ENCODE measurements at regions not wholly inside any gene's neighbourhood (a gene's known extent, or its start where the extent isn't known, plus 50 kb on each side); places are given as distances from the start of the nearest gene placed in this dataset.

DNA sequence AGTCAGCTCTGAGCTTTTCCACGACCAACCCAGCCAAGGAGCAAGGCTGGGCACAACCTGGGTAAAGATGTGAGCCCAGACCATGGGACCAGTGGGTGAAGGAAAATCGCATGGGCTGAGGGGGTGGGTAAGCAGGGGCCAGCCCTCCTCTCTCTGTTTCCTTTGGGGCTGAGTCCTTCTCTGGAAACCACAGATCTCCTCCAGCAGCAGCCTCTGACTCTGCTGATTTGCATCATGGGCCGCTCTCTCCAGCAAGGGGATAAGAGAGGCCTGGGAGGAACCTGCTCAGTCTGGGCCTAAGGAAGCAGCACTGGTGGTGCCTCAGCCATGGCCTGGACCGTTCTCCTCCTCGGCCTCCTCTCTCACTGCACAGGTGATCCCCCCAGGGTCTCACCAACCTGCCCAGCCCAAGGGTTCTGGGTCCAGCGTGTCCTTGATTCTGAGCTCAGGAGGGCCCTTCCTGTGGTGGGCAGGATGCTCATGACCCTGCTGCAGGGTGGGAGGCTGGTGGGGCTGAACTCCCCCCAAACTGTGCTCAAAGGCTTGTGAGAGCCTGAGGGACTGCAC, 67.8 kb downstream of the GGTLC2 start:
- no peak overlapping the region for H3K4me3 ChIP-seq (ENCODE audit: low read depth, low read length, poor library complexity, severe bottlenecking)
- H3K36me3 ChIP-seq (ENCODE audit: insufficient read depth, low read length, poor library complexity, severe bottlenecking) = no peaks in the 10 kb centered on the region
- no peak overlapping the region for H3K27ac ChIP-seq (ENCODE audit: low read depth, low read length, poor library complexity, severe bottlenecking)
- TF ChIP-seq EZH2 (IDR thresholded peaks at IDR 0.05; ENCODE audit: borderline replicate concordance, low read depth, low read length, poor library complexity, severe bottlenecking) = no peak
- TF ChIP-seq, protein P1, sequence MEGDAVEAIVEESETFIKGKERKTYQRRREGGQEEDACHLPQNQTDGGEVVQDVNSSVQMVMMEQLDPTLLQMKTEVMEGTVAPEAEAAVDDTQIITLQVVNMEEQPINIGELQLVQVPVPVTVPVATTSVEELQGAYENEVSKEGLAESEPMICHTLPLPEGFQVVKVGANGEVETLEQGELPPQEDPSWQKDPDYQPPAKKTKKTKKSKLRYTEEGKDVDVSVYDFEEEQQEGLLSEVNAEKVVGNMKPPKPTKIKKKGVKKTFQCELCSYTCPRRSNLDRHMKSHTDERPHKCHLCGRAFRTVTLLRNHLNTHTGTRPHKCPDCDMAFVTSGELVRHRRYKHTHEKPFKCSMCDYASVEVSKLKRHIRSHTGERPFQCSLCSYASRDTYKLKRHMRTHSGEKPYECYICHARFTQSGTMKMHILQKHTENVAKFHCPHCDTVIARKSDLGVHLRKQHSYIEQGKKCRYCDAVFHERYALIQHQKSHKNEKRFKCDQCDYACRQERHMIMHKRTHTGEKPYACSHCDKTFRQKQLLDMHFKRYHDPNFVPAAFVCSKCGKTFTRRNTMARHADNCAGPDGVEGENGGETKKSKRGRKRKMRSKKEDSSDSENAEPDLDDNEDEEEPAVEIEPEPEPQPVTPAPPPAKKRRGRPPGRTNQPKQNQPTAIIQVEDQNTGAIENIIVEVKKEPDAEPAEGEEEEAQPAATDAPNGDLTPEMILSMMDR (conservative IDR thresholded peaks at IDR 0.05; ENCODE audit: low read depth, low read length) = no peak
- CTCF ChIA-PET = no interaction called here
- no peaks in the 10 kb centered on the region for H3K9me3 ChIP-seq (ENCODE audit: low read depth, low read length, poor library complexity, severe bottlenecking)
- H3K27me3 ChIP-seq (replicated peaks; ENCODE audit: insufficient read depth, low read depth, low read length, poor library complexity) = peaks cover 4% of the 10 kb centered on the region
- no peaks in the 10 kb centered on the region for H3K4me1 ChIP-seq (ENCODE audit: insufficient read depth, low read length, poor library complexity, severe bottlenecking)
- POLR2A ChIA-PET (ENCODE audit: low non-redundant PET) = no interaction called here
- intact Hi-C loops (cut with micrococcal nuclease; ENCODE audit: unreplicated experiment) = no loop called here
- DNase-seq (ENCODE audit: low spot score) = no peak
- no TSS peak for BruUV-seq (replicated peaks)

DNA sequence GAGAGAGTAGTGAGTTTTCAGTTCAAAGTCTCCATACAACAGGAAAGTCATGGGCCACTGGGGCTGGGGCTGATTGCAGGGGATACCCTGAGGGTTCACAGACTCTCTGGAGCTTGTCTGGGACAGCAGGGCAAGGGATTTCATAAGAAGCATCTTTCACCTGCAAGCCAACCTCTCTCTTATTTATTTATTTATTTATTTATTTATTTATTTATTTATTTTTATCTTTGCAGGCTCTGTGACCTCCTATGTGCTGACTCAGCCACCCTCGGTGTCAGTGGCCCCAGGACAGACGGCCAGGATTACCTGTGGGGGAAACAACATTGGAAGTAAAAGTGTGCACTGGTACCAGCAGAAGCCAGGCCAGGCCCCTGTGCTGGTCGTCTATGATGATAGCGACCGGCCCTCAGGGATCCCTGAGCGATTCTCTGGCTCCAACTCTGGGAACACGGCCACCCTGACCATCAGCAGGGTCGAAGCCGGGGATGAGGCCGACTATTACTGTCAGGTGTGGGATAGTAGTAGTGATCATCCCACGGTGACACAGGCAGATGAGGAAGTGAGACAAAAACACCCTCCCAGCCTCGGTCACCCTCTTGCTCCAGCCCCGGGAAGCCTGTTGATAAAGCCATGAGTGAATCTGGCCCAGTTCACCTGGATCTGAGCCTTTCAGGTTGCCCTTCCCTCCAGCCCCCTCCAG, 68.4 kb downstream of the GGTLC2 start:
- Histone ChIP-seq H3K4me3 (ENCODE audit: low read depth, low read length, poor library complexity, severe bottlenecking) (no peak overlapping the region), H3K27me3 (replicated peaks; ENCODE audit: insufficient read depth, low read depth, low read length, poor library complexity) (peaks cover 5% of the 10 kb centered on the region), H3K4me1 (ENCODE audit: insufficient read depth, low read length, poor library complexity, severe bottlenecking) (no peaks in the 10 kb centered on the region), H3K36me3 (ENCODE audit: insufficient read depth, low read length, poor library complexity, severe bottlenecking) (no peaks in the 10 kb centered on the region), H3K27ac (ENCODE audit: low read depth, low read length, poor library complexity, severe bottlenecking) (no peak overlapping the region), H3K9me3 (ENCODE audit: low read depth, low read length, poor library complexity, severe bottlenecking) (no peaks in the 10 kb centered on the region)
- intact Hi-C loops (cut with micrococcal nuclease; ENCODE audit: unreplicated experiment) = no loop called here
- TF ChIP-seq EZH2 (IDR thresholded peaks at IDR 0.05; ENCODE audit: borderline replicate concordance, low read depth, low read length, poor library complexity, severe bottlenecking) = no peak
- TF ChIP-seq, protein P1 (conservative IDR thresholded peaks at IDR 0.05; ENCODE audit: low read depth, low read length) = no peak
- CTCF ChIA-PET = no interaction called here
- BruUV-seq (replicated peaks) = no TSS peak
- POLR2A ChIA-PET (ENCODE audit: low non-redundant PET) = no interaction called here
- DNase-seq (ENCODE audit: low spot score) = no peak

DNA sequence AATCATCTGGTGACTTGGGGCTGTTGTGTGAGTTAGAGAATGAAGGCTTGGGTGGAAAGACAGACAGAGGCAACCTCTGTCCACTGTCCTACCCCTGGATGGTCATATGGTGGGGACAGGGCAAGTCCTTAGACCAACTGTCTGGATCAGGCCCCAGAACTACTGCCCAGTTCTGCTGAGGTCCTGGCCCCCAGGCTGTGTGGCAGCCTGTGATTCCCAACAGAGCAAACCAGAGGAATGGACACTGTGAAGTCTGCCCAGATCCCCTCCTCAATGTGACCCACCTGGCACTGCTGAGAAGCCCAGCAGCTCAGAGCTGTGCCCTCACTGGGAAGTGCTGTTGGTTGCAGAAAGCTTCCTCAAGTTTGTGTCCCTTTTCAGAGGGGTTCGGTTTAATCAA, 69.0 kb downstream of the GGTLC2 start:
- ChIA-PET CTCF (no interaction called here), POLR2A (ENCODE audit: low non-redundant PET) (no interaction called here)
- Histone ChIP-seq H3K9me3 (ENCODE audit: low read depth, low read length, poor library complexity, severe bottlenecking) (no peaks in the 10 kb centered on the region), H3K27me3 (replicated peaks; ENCODE audit: insufficient read depth, low read depth, low read length, poor library complexity) (peaks cover 7% of the 10 kb centered on the region), H3K27ac (ENCODE audit: low read depth, low read length, poor library complexity, severe bottlenecking) (no peak overlapping the region), H3K4me1 (ENCODE audit: insufficient read depth, low read length, poor library complexity, severe bottlenecking) (no peaks in the 10 kb centered on the region), H3K4me3 (ENCODE audit: low read depth, low read length, poor library complexity, severe bottlenecking) (no peak overlapping the region), H3K36me3 (ENCODE audit: insufficient read depth, low read length, poor library complexity, severe bottlenecking) (no peaks in the 10 kb centered on the region)
- DNase-seq (ENCODE audit: low spot score) = no peak
- TF ChIP-seq EZH2 (IDR thresholded peaks at IDR 0.05; ENCODE audit: borderline replicate concordance, low read depth, low read length, poor library complexity, severe bottlenecking) = no peak
- TF ChIP-seq, protein P1 (conservative IDR thresholded peaks at IDR 0.05; ENCODE audit: low read depth, low read length) = no peak
- intact Hi-C loops (cut with micrococcal nuclease; ENCODE audit: unreplicated experiment) = no loop called here
- no TSS peak for BruUV-seq (replicated peaks)

Data from A673 (cell line).